MCF 10A (cell line): ENCODE measurements at regions not wholly inside any gene's neighbourhood (a gene's known extent, or its start where the extent isn't known, plus 50 kb on each side); places are given as distances from the start of the nearest gene placed in this dataset.
"Not testable (repeated sequence)": the region's sequence is repeated elsewhere in the genome, so short reads cannot be mapped to it uniquely, and the experiment has no call there.

Experiments
- BruUV-seq: library from RNA; stranded (reverse); fragments of 400-500 nt; replicated peaks from 2 replicates; lab custom pipeline; 2021; lab: Mats Ljungman, UMichigan
- CTCF ChIA-PET: fragments of 300-600 bp; sonication (Branson Sonifier 250); formaldehyde crosslinking; extraction: SDS; loops from one replicate; lab custom pipeline; 2021; ENCODE audit warnings: antibody characterized with exemption, inconsistent platforms; lab: Yijun Ruan, JAX
- POLR2A ChIA-PET: fragments of 300-600, 350-650 bp; sonication (Branson Sonifier 250); formaldehyde crosslinking; extraction: SDS; loops from one replicate; lab custom pipeline; 2020; ENCODE audit warnings: antibody characterized with exemption, inconsistent platforms; lab: Yijun Ruan, JAX
- DNase-seq: peaks from one replicate; pipeline ENCODE4 v3.0.0-alpha.2; 2018; ENCODE audit not compliant: unreplicated experiment
- H3K27ac Mint-ChIP-seq: one replicate; pipeline ENCODE4 v1.8.0; 2022; ENCODE audit warnings: mild to moderate bottlenecking, low read depth, mixed read lengths; ENCODE audit not compliant: unreplicated experiment
- H3K27me3 Mint-ChIP-seq: one replicate; pipeline ENCODE4 v1.8.0; 2022; ENCODE audit warnings: mixed read lengths; ENCODE audit not compliant: insufficient read depth, unreplicated experiment
- H3K36me3 Mint-ChIP-seq: one replicate; pipeline ENCODE4 v1.8.0; 2022; ENCODE audit warnings: mild to moderate bottlenecking, moderate library complexity, mixed read lengths; ENCODE audit not compliant: insufficient read depth, unreplicated experiment
- H3K4me1 Mint-ChIP-seq: one replicate; pipeline ENCODE4 v1.8.0; 2022; ENCODE audit warnings: mixed read lengths; ENCODE audit not compliant: insufficient read depth, unreplicated experiment
- H3K4me3 Mint-ChIP-seq: one replicate; pipeline ENCODE4 v1.8.0; 2022; ENCODE audit warnings: mild to moderate bottlenecking, moderate library complexity, mixed read lengths; ENCODE audit not compliant: unreplicated experiment
- H3K9me3 Mint-ChIP-seq: one replicate; pipeline ENCODE4 v1.8.0; 2022; ENCODE audit warnings: mixed read lengths; ENCODE audit not compliant: unreplicated experiment
- intact Hi-C: fragments of 100-400 bp; cut with micrococcal nuclease; formaldehyde crosslinking; loops from 2 replicates; pipeline ENCODE4 v1.14.1; 2022

DNA sequence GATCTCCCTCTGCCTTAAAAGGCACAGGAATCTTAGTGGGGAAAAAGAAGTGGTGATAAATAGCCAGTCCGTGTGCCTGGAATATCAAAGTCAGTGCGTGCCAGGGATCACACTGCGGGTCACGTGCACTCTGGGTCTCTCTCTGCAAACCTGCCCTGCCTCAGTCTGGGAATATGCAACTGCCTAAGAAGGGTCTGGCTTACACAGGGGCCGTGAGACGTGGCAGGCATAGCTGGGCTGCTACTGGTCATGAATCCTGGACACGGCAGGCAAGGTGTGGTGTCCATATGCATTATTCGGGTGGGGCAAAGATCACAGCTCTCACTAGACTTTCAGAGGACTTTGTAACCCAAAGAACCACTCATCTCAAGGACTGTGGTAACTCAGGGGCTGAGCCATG, 2704.4 kb upstream of the TPTE start:
- POLR2A ChIA-PET, H3K27me3 Mint-ChIP-seq, intact Hi-C loops, H3K4me1 Mint-ChIP-seq, H3K27ac Mint-ChIP-seq, CTCF ChIA-PET, H3K4me3 Mint-ChIP-seq, DNase-seq, H3K36me3 Mint-ChIP-seq, H3K9me3 Mint-ChIP-seq, BruUV-seq: not testable (repeated sequence)

- H3K4me1 Mint-ChIP-seq, H3K9me3 Mint-ChIP-seq, intact Hi-C loops, DNase-seq, BruUV-seq, CTCF ChIA-PET, H3K36me3 Mint-ChIP-seq, H3K27ac Mint-ChIP-seq, POLR2A ChIA-PET, H3K27me3 Mint-ChIP-seq, H3K4me3 Mint-ChIP-seq: not testable (repeated sequence)
Measured at GRCh38 chr21:7819301-7819700, 2702.1 kb upstream of the TPTE start.

GRCh38 chr21:7825627-7826026, 2695.8 kb upstream of the TPTE start:
- BruUV-seq, H3K9me3 Mint-ChIP-seq, H3K4me1 Mint-ChIP-seq, POLR2A ChIA-PET, H3K27ac Mint-ChIP-seq, H3K27me3 Mint-ChIP-seq, intact Hi-C loops, H3K36me3 Mint-ChIP-seq, H3K4me3 Mint-ChIP-seq, DNase-seq, CTCF ChIA-PET: not testable (repeated sequence)

- DNase-seq, H3K4me3 Mint-ChIP-seq, BruUV-seq, H3K27ac Mint-ChIP-seq, CTCF ChIA-PET, intact Hi-C loops, H3K4me1 Mint-ChIP-seq, H3K36me3 Mint-ChIP-seq, H3K27me3 Mint-ChIP-seq, POLR2A ChIA-PET, H3K9me3 Mint-ChIP-seq: not testable (repeated sequence)
Measured at GRCh38 chr21:7826174-7826573, 2695.2 kb upstream of the TPTE start.

DNA sequence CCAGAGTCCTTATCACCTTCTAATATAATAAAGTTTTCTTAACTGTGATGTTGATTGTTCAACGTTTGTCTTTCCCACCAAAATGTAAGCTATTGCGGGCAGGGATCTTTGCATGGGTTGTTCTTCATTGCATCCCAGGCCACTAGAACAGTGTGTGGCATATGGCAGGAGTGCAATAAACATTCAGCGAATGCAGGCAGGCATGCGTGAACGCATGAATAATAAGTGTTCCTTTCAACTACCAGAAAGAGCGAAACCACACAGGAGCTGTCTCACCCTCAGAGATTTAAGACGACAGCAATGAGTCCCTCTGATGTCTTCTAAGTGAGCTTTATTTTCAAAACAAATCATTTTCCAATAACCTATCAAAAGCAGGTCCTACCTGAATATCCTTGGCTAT, 2693.1 kb upstream of the TPTE start:
- H3K36me3 Mint-ChIP-seq, CTCF ChIA-PET, H3K27me3 Mint-ChIP-seq, DNase-seq, POLR2A ChIA-PET, H3K27ac Mint-ChIP-seq, H3K4me3 Mint-ChIP-seq, intact Hi-C loops, H3K9me3 Mint-ChIP-seq, BruUV-seq, H3K4me1 Mint-ChIP-seq: not testable (repeated sequence)

DNA sequence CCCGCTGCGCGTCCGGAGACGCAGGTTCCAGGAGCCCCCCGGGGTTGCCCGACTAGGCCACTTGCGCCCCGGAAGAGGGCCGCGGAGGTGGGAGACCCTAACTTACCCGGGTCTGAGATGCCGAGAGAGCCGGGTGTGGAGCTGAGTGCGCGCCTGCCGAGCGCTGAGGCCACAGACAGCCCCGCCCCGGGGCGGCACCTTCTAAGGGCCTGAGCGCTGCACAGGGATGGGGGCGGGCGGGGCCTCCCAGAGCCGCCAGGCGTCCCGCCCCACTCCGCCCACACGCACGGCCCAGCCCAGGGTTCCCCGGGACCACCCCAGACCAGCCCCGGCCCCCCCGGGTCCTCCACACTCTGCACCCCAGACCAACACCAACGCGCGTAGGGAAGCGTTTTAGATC, 2692.0 kb upstream of the TPTE start:
- H3K9me3 Mint-ChIP-seq, intact Hi-C loops, H3K36me3 Mint-ChIP-seq, H3K27me3 Mint-ChIP-seq, DNase-seq, H3K4me1 Mint-ChIP-seq, H3K27ac Mint-ChIP-seq, BruUV-seq, CTCF ChIA-PET, H3K4me3 Mint-ChIP-seq, POLR2A ChIA-PET: not testable (repeated sequence)

DNA sequence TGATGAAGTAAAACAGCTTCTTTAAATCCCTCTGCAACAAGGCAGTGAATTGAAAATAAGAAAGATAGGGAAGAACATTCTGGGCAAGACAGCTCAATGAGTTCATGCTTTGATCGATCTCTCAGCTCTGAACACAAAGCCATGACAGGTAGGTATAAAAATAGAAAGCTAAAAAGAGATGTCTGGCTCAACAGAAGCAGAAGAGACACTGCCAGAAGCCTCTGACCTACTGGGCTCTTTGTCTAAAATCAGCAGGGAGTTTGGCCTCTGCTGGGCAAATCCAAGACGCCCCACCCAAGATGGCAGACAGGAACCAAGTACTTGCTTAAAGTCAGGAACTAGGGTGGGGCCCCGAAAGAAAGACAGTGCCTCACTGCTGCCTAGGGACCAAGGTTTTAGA, 2684.1 kb upstream of the TPTE start:
- POLR2A ChIA-PET, DNase-seq, CTCF ChIA-PET, H3K27ac Mint-ChIP-seq, H3K36me3 Mint-ChIP-seq, H3K4me3 Mint-ChIP-seq, H3K4me1 Mint-ChIP-seq, H3K27me3 Mint-ChIP-seq, H3K9me3 Mint-ChIP-seq, intact Hi-C loops, BruUV-seq: not testable (repeated sequence)

GRCh38 chr21:7853426-7853825, 2668.0 kb upstream of the TPTE start:
- H3K27ac Mint-ChIP-seq, POLR2A ChIA-PET, H3K27me3 Mint-ChIP-seq, intact Hi-C loops, H3K4me3 Mint-ChIP-seq, BruUV-seq, H3K9me3 Mint-ChIP-seq, H3K4me1 Mint-ChIP-seq, CTCF ChIA-PET, DNase-seq, H3K36me3 Mint-ChIP-seq: not testable (repeated sequence)

DNA sequence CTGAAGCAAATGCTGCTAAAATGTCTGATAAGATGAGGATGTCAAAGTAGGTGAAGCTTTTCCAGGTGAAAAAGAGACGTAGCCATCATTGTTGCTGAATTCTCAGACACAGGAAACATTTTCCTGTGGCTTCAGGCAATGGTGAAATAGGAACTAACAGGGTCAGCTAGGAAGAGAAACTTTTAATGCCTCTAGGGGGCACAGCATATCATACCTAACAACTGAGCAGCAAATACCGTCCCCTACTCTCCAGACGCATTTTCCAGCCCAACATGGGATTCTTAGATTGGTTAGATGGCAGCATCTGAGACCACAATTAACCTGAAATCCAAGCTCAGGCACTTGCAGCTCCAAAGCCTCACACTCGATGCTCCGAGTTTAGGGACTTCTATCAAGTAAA, 2667.5 kb upstream of the TPTE start:
- DNase-seq, intact Hi-C loops, POLR2A ChIA-PET, H3K4me1 Mint-ChIP-seq, H3K4me3 Mint-ChIP-seq, H3K27me3 Mint-ChIP-seq, H3K36me3 Mint-ChIP-seq, H3K9me3 Mint-ChIP-seq, BruUV-seq, CTCF ChIA-PET, H3K27ac Mint-ChIP-seq: not testable (repeated sequence)
